HCT116 (cell line): ENCODE measurements at regions not wholly inside any gene's neighbourhood (a gene's known extent, or its start where the extent isn't known, plus 50 kb on each side); places are given as distances from the start of the nearest gene placed in this dataset.

Experiments used
- ATAC-seq: fragments of 200-7000 bp; cut with Tn5 transposase; 2 replicates; pipeline ENCODE4 v1.9.1; 2020; ENCODE audit warnings: mild to moderate bottlenecking, moderate library complexity
- BruUV-seq: library from RNA; stranded (reverse); fragments of 400-500 nt; replicated peaks from 2 replicates; lab custom pipeline; 2021; lab: Mats Ljungman, UMichigan
- CTCF ChIA-PET: fragments of 300-600 bp; sonication (Branson Sonifier 250); formaldehyde crosslinking; loops from one replicate; lab custom pipeline; 2021; ENCODE audit warnings: antibody characterized with exemption; lab: Charles Lee
- POLR2A ChIA-PET: fragments of 300-600, 350-600 bp; sonication (Branson Sonifier 250); formaldehyde crosslinking; loops from one replicate; lab custom pipeline; 2021; ENCODE audit warnings: antibody characterized with exemption; lab: Charles Lee
- RAD21 ChIA-PET, 2 experiments: fragments of 300-600 bp; sonication (Branson Sonifier 250); formaldehyde crosslinking; loops; one replicate each; lab custom pipeline; 2023; ENCODE audit warnings: low total read pairs in 2 of 2; ENCODE audit not compliant: uncharacterized antibody in 2 of 2, unreplicated experiment in 2 of 2, low non-redundant PET in 1 of 2; lab: Charles Lee
- DNase-seq: peaks from one replicate; pipeline ENCODE4 v3.0.0-alpha.2; 2010; ENCODE audit warnings: low read depth, low spot score
- H2AFZ ChIP-seq: fragments of 200-600 bp; shearing (Covaris generic), sonication (generic); 2 replicates; pipeline ENCODE4 v1.6.1; 2017; ENCODE audit warnings: low read depth, mixed run types, mixed read lengths, antibody characterized with exemption, low read length; ENCODE audit not compliant: poor library complexity, severe bottlenecking
- H3K27ac ChIP-seq: 2 replicates; pipeline ENCODE4 v1.5.1; 2012; ENCODE audit warnings: low read depth, low read length
- H3K27me3 ChIP-seq: fragments of 200-600 bp; sonication (generic); 2 replicates; pipeline ENCODE4 v1.6.1; 2016; ENCODE audit warnings: mixed run types, low read length, mixed read lengths; ENCODE audit not compliant: insufficient read depth
- H3K36me3 ChIP-seq, 2 experiments: fragments of 200-500 bp in 1 of 2; fragments of 200-600 bp in 1 of 2; sonication (Bioruptor generic) in 1 of 2; sonication (generic) in 1 of 2; 2 replicates each; pipeline versions ENCODE4 v1.5.1 to v1.6.1; 2014 to 2016; ENCODE audit warnings: low read length in 2 of 2, inconsistent platforms in 1 of 2, mixed read lengths in 1 of 2, mixed run types in 1 of 2; ENCODE audit not compliant: insufficient read depth in 2 of 2, control insufficient read depth in 1 of 2
- H3K4me1 ChIP-seq, 2 experiments: fragments of 200-600 bp in 1 of 2; sonication (generic) in 1 of 2; 2 replicates each; pipeline versions ENCODE4 v1.5.1 to v1.6.1; 2012 to 2017; ENCODE audit warnings: low read length in 2 of 2, inconsistent platforms in 1 of 2, mild to moderate bottlenecking in 1 of 2, mixed read lengths in 1 of 2, mixed run types in 1 of 2, moderate library complexity in 1 of 2; ENCODE audit not compliant: insufficient read depth in 2 of 2, control insufficient read depth in 1 of 2
- H3K4me2 ChIP-seq: fragments of 200-600 bp; sonication (generic); 2 replicates; pipeline ENCODE4 v1.6.1; 2017; ENCODE audit warnings: mixed run types, low read length, mixed read lengths
- H3K4me3 ChIP-seq, 2 experiments: fragments of 200-600 bp in 1 of 2; sonication (generic) in 1 of 2; replicated peaks in 1 of 2; 2 replicates each; pipeline ENCODE4 v1.5.1; 2011 to 2016; ENCODE audit warnings: low read length in 2 of 2, control low read depth in 1 of 2, low read depth in 1 of 2, mild to moderate bottlenecking in 1 of 2, mixed read lengths in 1 of 2, mixed run types in 1 of 2
- H3K79me2 ChIP-seq: fragments of 200-600 bp; sonication (generic); 2 replicates; pipeline ENCODE4 v1.6.1; 2017; ENCODE audit warnings: mild to moderate bottlenecking, mixed run types, low read length, moderate library complexity, mixed read lengths; ENCODE audit not compliant: insufficient read depth
- H3K9ac ChIP-seq: fragments of 200-600 bp; sonication (generic); 2 replicates; pipeline ENCODE4 v1.6.1; 2016; ENCODE audit warnings: low read length, mixed read lengths
- H3K9me2 ChIP-seq: fragments of 200-600 bp; sonication (generic), shearing (Covaris generic); 2 replicates; pipeline ENCODE4 v1.6.1; 2017; ENCODE audit warnings: mixed run types, mild to moderate bottlenecking, moderate library complexity; ENCODE audit not compliant: insufficient read depth
- H3K9me3 ChIP-seq, 2 experiments: fragments of 200-500 bp in 1 of 2; fragments of 200-600 bp in 1 of 2; sonication (Bioruptor generic) in 1 of 2; sonication (generic) in 1 of 2; 2 replicates each; pipeline ENCODE4 v1.6.1; 2014 to 2017; ENCODE audit warnings: low read length in 2 of 2, mixed read lengths in 2 of 2, inconsistent platforms in 1 of 2, low read depth in 1 of 2, mild to moderate bottlenecking in 1 of 2, mixed run types in 1 of 2, moderate library complexity in 1 of 2; ENCODE audit not compliant: control insufficient read depth in 1 of 2, insufficient read depth in 1 of 2
- H4K20me1 ChIP-seq: fragments of 200-600 bp; sonication (generic), shearing (Covaris generic); 2 replicates; pipeline ENCODE4 v1.6.1; 2017; ENCODE audit warnings: mixed run types, mild to moderate bottlenecking, moderate library complexity; ENCODE audit not compliant: insufficient read depth
- CBX3 ChIP-seq: IDR thresholded peaks from 2 replicates; pipeline ENCODE4 v1.6.1; 2012; ENCODE audit warnings: low read depth
- CEBPB ChIP-seq: IDR thresholded peaks from 2 replicates; pipeline ENCODE4 v1.6.1; 2012; ENCODE audit warnings: low read depth
- EZH2 ChIP-seq: fragments of 200-600 bp; sonication (generic); IDR thresholded peaks from 2 replicates; pipeline ENCODE4 v1.6.1; 2017; ENCODE audit warnings: antibody characterized with exemption, mixed run types
- FOSL1 ChIP-seq: IDR thresholded peaks from 2 replicates; pipeline ENCODE4 v1.6.1; 2012; ENCODE audit warnings: low read depth
- POLR2A ChIP-seq: IDR thresholded peaks from 2 replicates; pipeline ENCODE4 v1.7.0; 2011; ENCODE audit warnings: borderline replicate concordance; ENCODE audit not compliant: insufficient read depth, insufficient read length; ENCODE audit errors: extremely low read depth
- POLR2AphosphoS5 ChIP-seq: IDR thresholded peaks from 2 replicates; pipeline ENCODE4 v1.6.1; 2011; ENCODE audit warnings: mild to moderate bottlenecking, low read depth, low read length, moderate library complexity
- SP1 ChIP-seq: IDR thresholded peaks from 2 replicates; pipeline ENCODE4 v1.6.1; 2012; ENCODE audit warnings: low read depth
- TCF7L2 ChIP-seq: IDR thresholded peaks from 2 replicates; pipeline ENCODE4 v1.7.0; 2011; ENCODE audit warnings: borderline replicate concordance, inconsistent platforms; ENCODE audit not compliant: insufficient read depth, insufficient read length; ENCODE audit errors: extremely low read depth
- ZFX ChIP-seq: fragments of 450-650 bp; IDR thresholded peaks from 2 replicates; pipeline ENCODE4 v1.6.1; 2017
- ZNF274 ChIP-seq: fragments of 200-500 bp; sonication (Bioruptor generic); IDR thresholded peaks from 2 replicates; pipeline ENCODE4 v1.6.1; 2014; ENCODE audit warnings: mild to moderate bottlenecking, low read depth, low read length, inconsistent platforms
- intact Hi-C: fragments of 100-400 bp; cut with micrococcal nuclease; formaldehyde crosslinking; loops from 2 replicates; pipeline ENCODE4 v1.10.0; 2022
- TF ChIP-seq, protein P1 (sequence below): IDR thresholded peaks from 2 replicates; pipeline ENCODE4 v1.6.1; 2012

DNA sequence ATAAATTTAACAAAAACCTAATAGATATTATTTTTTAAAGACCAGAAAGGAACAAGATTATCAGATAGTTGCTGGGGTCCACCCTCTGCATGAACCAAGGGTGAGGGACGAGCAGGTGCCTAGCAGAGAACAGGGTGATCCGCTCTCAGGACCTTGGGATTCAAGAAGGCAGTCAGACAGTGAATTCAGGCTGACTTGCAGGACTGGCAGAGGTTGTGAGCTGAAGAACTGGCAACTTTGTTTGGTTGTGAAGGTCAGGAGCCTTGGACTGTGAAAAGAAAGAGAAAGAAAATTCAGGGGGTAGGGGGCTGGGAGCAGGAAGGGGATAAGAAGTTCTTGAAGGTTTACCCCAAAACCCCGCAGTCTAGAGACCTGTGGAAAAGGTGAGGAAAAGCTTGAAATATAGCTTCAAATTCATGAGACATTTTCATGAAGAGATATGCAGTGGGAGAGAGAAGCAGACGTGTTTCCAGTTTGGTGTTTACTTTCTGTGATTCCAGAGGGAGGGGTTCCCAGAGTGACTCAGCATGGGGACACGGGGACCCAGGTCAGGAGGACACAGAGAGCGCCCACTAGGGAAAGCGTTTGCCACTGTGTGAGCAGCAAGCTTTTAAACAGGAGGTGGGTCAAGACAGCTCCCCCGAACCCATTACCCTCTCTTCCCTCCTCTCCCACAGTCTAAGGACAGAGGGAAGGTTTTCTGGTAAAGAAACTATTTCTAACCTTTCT is 217.2 kb upstream of the UMPS start:
- H3K79me2 ChIP-seq: no peaks in the 10 kb centered on the region
- no peaks in the 10 kb centered on the region; the same call in 1 of the 2 replicates for H3K27me3 ChIP-seq
- H3K4me2 ChIP-seq: no peak overlapping the region
- TF ChIP-seq FOSL1 (no peak), SP1 (no peak), CEBPB (no peak), POLR2A (no peak), ZNF274 (no peak), TCF7L2 (no peak)
- H3K4me3 ChIP-seq: no peak overlapping the region
- intact Hi-C loops: no loop called here
- H3K27ac ChIP-seq: no peak overlapping the region
- no peaks in the 10 kb centered on the region for H3K9me3 ChIP-seq
- ATAC-seq (0 out of 2 replicates have a peak, but pooled peaks have one; percentile 22), DNase-seq (no peak)
- ChIA-PET POLR2A (no interaction called here), RAD21 (interaction anchor here (0.5 to 0.6 kb wide), 2 partner anchors 52 to 58 kb away, joined by 3 read pairs; no protein-coding TSS in a partner anchor), CTCF (no interaction called here)
- H3K9ac ChIP-seq: no peak overlapping the region
- H3K36me3 ChIP-seq: no peaks in the 10 kb centered on the region
- BruUV-seq: no TSS peak
- no peaks in the 10 kb centered on the region for H3K9me2 ChIP-seq
- peaks cover 3 to 4% of the 10 kb centered on the region in 2 experiments; a peak in 1 of 4 replicates for H3K4me1 ChIP-seq
- H4K20me1 ChIP-seq: no peaks in the 10 kb centered on the region
- no peak overlapping the region for H2AFZ ChIP-seq

DNA sequence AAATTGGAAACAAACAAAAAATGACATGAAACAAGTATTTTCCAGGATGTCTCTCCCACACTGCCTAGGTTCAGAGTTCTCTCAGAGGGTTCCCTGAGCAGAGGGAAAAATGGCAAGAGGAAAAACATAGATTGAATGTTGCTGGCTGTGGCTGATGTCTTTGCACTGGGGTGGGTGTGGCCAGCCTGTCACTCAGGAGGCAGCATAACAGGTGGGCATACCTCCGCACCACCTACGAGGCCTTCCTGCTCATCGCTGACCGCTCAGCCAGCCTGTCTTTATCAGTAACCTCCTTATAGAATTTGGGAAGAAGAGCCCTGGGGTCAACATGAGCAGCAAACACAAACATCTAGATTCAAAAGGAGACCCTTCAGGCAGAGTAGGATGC is 216.6 kb upstream of the UMPS start:
- Histone ChIP-seq H3K27me3 (no peaks in the 10 kb centered on the region; the same call in 1 of the 2 replicates), H3K4me2 (no peak overlapping the region), H3K4me3 (no peak overlapping the region), H3K4me1 (peaks cover 3 to 4% of the 10 kb centered on the region in 2 experiments; a peak in 1 of 4 replicates), H3K79me2 (no peaks in the 10 kb centered on the region), H3K36me3 (no peaks in the 10 kb centered on the region), H3K9me3 (no peaks in the 10 kb centered on the region), H2AFZ (no peak overlapping the region), H4K20me1 (no peaks in the 10 kb centered on the region), H3K9me2 (no peaks in the 10 kb centered on the region), H3K9ac (no peak overlapping the region), H3K27ac (no peak overlapping the region)
- RAD21 ChIA-PET: interaction anchor here in 1 of 2 experiments (0.6 kb wide), 1 partner anchor 52 kb away, joined by 3 read pairs; no protein-coding TSS in a partner anchor
- CTCF ChIA-PET: no interaction called here
- no peak for ATAC-seq
- TF ChIP-seq ZFX (no peak), EZH2 (no peak), CBX3 (no peak), POLR2AphosphoS5 (no peak)
- TF ChIP-seq, protein P1, sequence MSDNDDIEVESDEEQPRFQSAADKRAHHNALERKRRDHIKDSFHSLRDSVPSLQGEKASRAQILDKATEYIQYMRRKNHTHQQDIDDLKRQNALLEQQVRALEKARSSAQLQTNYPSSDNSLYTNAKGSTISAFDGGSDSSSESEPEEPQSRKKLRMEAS: no peak
- POLR2A ChIA-PET: no interaction called here
- no peak for DNase-seq
- intact Hi-C loops: no loop called here
- no TSS peak for BruUV-seq
